ENCODE measurements at regions not wholly inside any gene's neighbourhood (a gene's known extent, or its start where the extent isn't known, plus 50 kb on each side); places are given as distances from the start of the nearest gene placed in this dataset.

GRCh38 chr14:87829543-87829942, 163.4 kb downstream of the GALC start:
- ATAC-seq (no peak), DNase-seq (ENCODE audit: low read depth, low spot score) (no peak)
- no peaks in the 10 kb centered on the region for H3K9me3 ChIP-seq (ENCODE audit: control insufficient read depth, insufficient read depth, low read depth, low read length)
- no peak for TF ChIP-seq TCF7L2 (IDR thresholded peaks at IDR 0.05; ENCODE audit: low read depth, low read length)
- no peak for TF ChIP-seq SIN3A (IDR thresholded peaks at IDR 0.05; ENCODE audit: borderline replicate concordance, insufficient read depth, low read depth, low read length)
- TF ChIP-seq REST (IDR thresholded peaks at IDR 0.05; ENCODE audit: insufficient read depth in 1 of 2, low read depth in 2 of 2, low read length in 1 of 2), result no peak
- no peak for TF ChIP-seq POLR2AphosphoS5 (IDR thresholded peaks at IDR 0.05; ENCODE audit: low read depth, low read length)
- no peak for TF ChIP-seq CTCF (IDR thresholded peaks at IDR 0.05)
- ChIA-PET POLR2A (no interaction called here), CTCF (no interaction called here)
- H3K4me3 ChIP-seq (ENCODE audit: low read depth in 2 of 2, low read length in 2 of 2), result no peak overlapping the region
- H3K4me1 ChIP-seq (ENCODE audit: control insufficient read depth, insufficient read depth, low read length), result no peaks in the 10 kb centered on the region
- H3K27ac ChIP-seq (ENCODE audit: low read length), result no peak overlapping the region
- no TSS peak for BruUV-seq (replicated peaks)
- intact Hi-C loops (cut with micrococcal nuclease; ENCODE audit: unreplicated experiment), result no loop called here
- in situ Hi-C loops (cut with HindIII; ENCODE audit: low pct_unique_long_range_greater_than_20kb, low sequenced_read_pairs), result no loop called here
- H3K27me3 ChIP-seq (ENCODE audit: control insufficient read depth, insufficient read depth, low read length), result no peaks in the 10 kb centered on the region
- H3K36me3 ChIP-seq (ENCODE audit: control insufficient read depth, insufficient read depth, low read length), result no peaks in the 10 kb centered on the region

DNA sequence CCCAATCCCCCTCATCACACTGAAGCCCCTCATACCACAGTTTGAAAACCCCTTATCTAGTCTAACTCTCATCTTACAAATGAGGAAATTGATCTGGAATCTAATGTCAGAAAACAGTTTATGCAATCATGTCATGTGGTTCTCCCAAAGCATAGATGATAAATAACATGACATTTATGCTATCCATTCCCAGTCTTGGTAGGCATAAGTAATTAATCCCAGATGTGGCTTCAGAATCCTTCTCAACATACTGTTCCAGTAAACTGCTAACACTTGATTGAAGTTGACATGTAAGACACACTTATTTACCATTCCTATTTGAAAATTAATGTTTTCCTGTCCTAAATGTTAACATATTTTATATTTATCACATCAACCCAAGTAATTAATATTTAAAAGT, 168.7 kb downstream of the GALC start:
- DNase-seq (ENCODE audit: low read depth, low spot score), result no peak
- BruUV-seq (replicated peaks), result no TSS peak
- TF ChIP-seq TCF7L2 (IDR thresholded peaks at IDR 0.05; ENCODE audit: low read depth, low read length) (no peak), POLR2AphosphoS5 (IDR thresholded peaks at IDR 0.05; ENCODE audit: low read depth, low read length) (no peak), SIN3A (IDR thresholded peaks at IDR 0.05; ENCODE audit: borderline replicate concordance, insufficient read depth, low read depth, low read length) (no peak), CTCF (IDR thresholded peaks at IDR 0.05) (no peak), REST (IDR thresholded peaks at IDR 0.05; ENCODE audit: insufficient read depth in 1 of 2, low read depth in 2 of 2, low read length in 1 of 2) (no peak)
- no peak overlapping the region for H3K4me3 ChIP-seq (ENCODE audit: low read depth in 2 of 2, low read length in 2 of 2)
- H3K27ac ChIP-seq (ENCODE audit: low read length), result no peak overlapping the region
- intact Hi-C loops (cut with micrococcal nuclease; ENCODE audit: unreplicated experiment) (no loop called here), in situ Hi-C loops (cut with HindIII; ENCODE audit: low pct_unique_long_range_greater_than_20kb, low sequenced_read_pairs) (no loop called here)
- POLR2A ChIA-PET, result no interaction called here
- H3K27me3 ChIP-seq (ENCODE audit: control insufficient read depth, insufficient read depth, low read length), result no peaks in the 10 kb centered on the region
- H3K4me1 ChIP-seq (ENCODE audit: control insufficient read depth, insufficient read depth, low read length), result no peaks in the 10 kb centered on the region
- CTCF ChIA-PET, result no interaction called here
- ATAC-seq, result no peak
- H3K9me3 ChIP-seq (ENCODE audit: control insufficient read depth, insufficient read depth, low read depth, low read length), result no peaks in the 10 kb centered on the region
- no peaks in the 10 kb centered on the region for H3K36me3 ChIP-seq (ENCODE audit: control insufficient read depth, insufficient read depth, low read length)

All from Panc1 (cell line).